Mesenchymal stem cell (in vitro differentiated cells and primary cell): ENCODE measurements at regions not wholly inside any gene's neighbourhood (a gene's known extent, or its start where the extent isn't known, plus 50 kb on each side); places are given as distances from the start of the nearest gene placed in this dataset.

Experiments used
- DNase-seq: peaks from one replicate; pipeline ENCODE4 v3.0.0-alpha.2; 2013
- H2AFZ ChIP-seq: one replicate; pipeline ENCODE4 v1.6.1; 2013; ENCODE audit warnings: low read depth, mild to moderate bottlenecking, control low read depth, inconsistent platforms, low read length, moderate library complexity
- H2AK5ac ChIP-seq: 2 replicates; pipeline ENCODE4 v1.6.1; 2013; ENCODE audit warnings: low read length, moderate library complexity, mild to moderate bottlenecking, inconsistent platforms; ENCODE audit not compliant: severe bottlenecking
- H2BK120ac ChIP-seq: one replicate; pipeline ENCODE4 v1.6.1; 2013; ENCODE audit warnings: low read depth, mild to moderate bottlenecking, inconsistent platforms, low read length, moderate library complexity
- H2BK12ac ChIP-seq, 2 experiments: one replicate each; pipeline ENCODE4 v1.6.1; 2013; ENCODE audit warnings: inconsistent platforms in 2 of 2, low read length in 2 of 2, mild to moderate bottlenecking in 2 of 2, moderate library complexity in 2 of 2, control low read depth in 1 of 2
- H2BK15ac ChIP-seq: one replicate; pipeline ENCODE4 v1.6.1; 2013; ENCODE audit warnings: mild to moderate bottlenecking, low read depth, inconsistent platforms; ENCODE audit not compliant: poor library complexity, severe bottlenecking
- H2BK5ac ChIP-seq: 2 replicates; pipeline ENCODE4 v1.6.1; 2013; ENCODE audit warnings: low read depth, mild to moderate bottlenecking, low read length, control low read depth, inconsistent platforms; ENCODE audit not compliant: poor library complexity, severe bottlenecking
- H3K14ac ChIP-seq, 2 experiments: one replicate each; pipeline ENCODE4 v1.6.1; 2013; ENCODE audit warnings: inconsistent platforms in 2 of 2, low read length in 2 of 2, control low read depth in 1 of 2, mild to moderate bottlenecking in 1 of 2, moderate library complexity in 1 of 2
- H3K18ac ChIP-seq, 2 experiments: one replicate each; pipeline ENCODE4 v1.6.1; 2013; ENCODE audit warnings: inconsistent platforms in 2 of 2, low read length in 2 of 2, control low read depth in 1 of 2, low read depth in 1 of 2, mild to moderate bottlenecking in 1 of 2
- H3K23ac ChIP-seq, 2 experiments: one replicate each; pipeline ENCODE4 v1.6.1; 2013; ENCODE audit warnings: inconsistent platforms in 2 of 2, low read length in 2 of 2, mild to moderate bottlenecking in 2 of 2, moderate library complexity in 2 of 2, control low read depth in 1 of 2
- H3K27ac ChIP-seq: 2 replicates; pipeline ENCODE4 v1.5.1; 2013; ENCODE audit warnings: mild to moderate bottlenecking, moderate library complexity, low read length, control low read depth, inconsistent platforms; ENCODE audit not compliant: poor library complexity, severe bottlenecking
- H3K27me3 ChIP-seq, 2 experiments: 2 replicates each; pipeline versions ENCODE4 v1.6.1 to v1.7.0; 2013; ENCODE audit warnings: low read length in 2 of 2, mild to moderate bottlenecking in 2 of 2, moderate library complexity in 2 of 2, control low read depth in 1 of 2, inconsistent platforms in 1 of 2; ENCODE audit not compliant: control insufficient read depth in 1 of 2, insufficient read depth in 1 of 2
- H3K36me3 ChIP-seq, 2 experiments: 2 replicates each; pipeline versions ENCODE4 v1.6.1 to v1.7.0; 2013; ENCODE audit warnings: low read length in 2 of 2, control low read depth in 1 of 2, inconsistent platforms in 1 of 2, low read depth in 1 of 2, mild to moderate bottlenecking in 1 of 2; ENCODE audit not compliant: insufficient read depth in 2 of 2, control insufficient read depth in 1 of 2
- H3K4ac ChIP-seq, 2 experiments: one replicate each; pipeline ENCODE4 v1.6.1; 2013; ENCODE audit warnings: inconsistent platforms in 2 of 2, low read length in 2 of 2, mild to moderate bottlenecking in 2 of 2, moderate library complexity in 2 of 2, control low read depth in 1 of 2, low read depth in 1 of 2
- H3K4me1 ChIP-seq: 2 replicates; pipeline ENCODE4 v1.6.1; 2013; ENCODE audit warnings: low read depth, low read length, control low read depth; ENCODE audit not compliant: control insufficient read depth, insufficient read depth
- H3K4me2 ChIP-seq: 2 replicates; pipeline ENCODE4 v1.6.1; 2013; ENCODE audit warnings: low read length, mild to moderate bottlenecking, inconsistent platforms; ENCODE audit not compliant: poor library complexity, severe bottlenecking
- H3K4me3 ChIP-seq, 2 experiments: 2 replicates each; pipeline versions ENCODE4 v1.5.1 to v1.7.0; 2013; ENCODE audit warnings: low read length in 2 of 2, mild to moderate bottlenecking in 2 of 2, control low read depth in 1 of 2, low read depth in 1 of 2; ENCODE audit not compliant: insufficient read depth in 1 of 2
- H3K79me1 ChIP-seq: replicated peaks from 2 replicates; pipeline ENCODE4 v1.6.1; 2013; ENCODE audit warnings: mild to moderate bottlenecking, control low read depth, low read length, inconsistent platforms; ENCODE audit not compliant: poor library complexity, severe bottlenecking
- H3K9ac ChIP-seq: 2 replicates; pipeline ENCODE4 v1.7.0; 2013; ENCODE audit warnings: mild to moderate bottlenecking, low read length, moderate library complexity
- H3K9me3 ChIP-seq: 2 replicates; pipeline ENCODE4 v1.7.0; 2013; ENCODE audit warnings: mild to moderate bottlenecking, low read length; ENCODE audit not compliant: control insufficient read depth
- H4K8ac ChIP-seq: one replicate; pipeline ENCODE4 v1.6.1; 2013; ENCODE audit warnings: inconsistent platforms, mild to moderate bottlenecking, low read length, moderate library complexity
- H4K91ac ChIP-seq: one replicate; pipeline ENCODE4 v1.6.1; 2013; ENCODE audit warnings: mild to moderate bottlenecking, low read length, inconsistent platforms
- WGBS: methylation state at CpG from one replicate; pipeline ENCODE4 v1.1.7; 2013; ENCODE audit warnings: mixed read lengths; 5-methylcytosine and 5-hydroxymethylcytosine counted together

DNA sequence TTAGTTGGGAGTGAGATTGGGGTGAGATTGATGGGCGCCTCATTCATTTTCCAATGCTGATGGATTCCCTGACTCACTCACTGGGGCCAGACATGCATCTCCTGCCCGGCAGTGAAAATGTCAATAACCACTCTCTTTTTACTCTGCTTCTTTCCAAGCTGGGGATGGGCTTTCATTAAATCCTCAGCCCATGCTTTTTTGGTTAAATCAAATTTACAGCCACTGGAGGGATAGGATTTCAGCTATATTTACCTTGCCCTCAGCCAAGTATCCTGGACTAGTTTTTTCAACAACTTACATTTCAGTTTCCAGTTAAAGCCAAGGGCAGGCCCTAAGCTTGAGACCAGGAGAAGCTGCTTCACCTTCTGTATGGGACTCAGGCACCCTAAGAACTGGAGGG, 162.8 kb downstream of the TSN start:
- H3K9me3 ChIP-seq: no peaks in the 10 kb centered on the region
- H3K18ac ChIP-seq: no peak overlapping the region
- H3K4me2 ChIP-seq: no peak overlapping the region
- no peak overlapping the region for H3K9ac ChIP-seq
- H2AFZ ChIP-seq: no peak overlapping the region
- H4K91ac ChIP-seq: no peak overlapping the region
- no peak overlapping the region for H2BK12ac ChIP-seq
- H4K8ac ChIP-seq: no peak overlapping the region
- no peak overlapping the region for H3K14ac ChIP-seq
- no peak overlapping the region for H2BK15ac ChIP-seq
- H3K23ac ChIP-seq: no peak overlapping the region
- no peak overlapping the region for H3K4ac ChIP-seq
- H3K4me3 ChIP-seq: no peak overlapping the region
- no peak overlapping the region for H2BK5ac ChIP-seq
- H3K27ac ChIP-seq: no peak overlapping the region
- no peak overlapping the region for H2AK5ac ChIP-seq
- no peaks in the 10 kb centered on the region for H3K79me1 ChIP-seq
- DNase-seq: no peak
- no peak overlapping the region for H2BK120ac ChIP-seq
- H3K36me3 ChIP-seq: no peaks in the 10 kb centered on the region
- H3K27me3 ChIP-seq: peaks cover 0 to 3% of the 10 kb centered on the region in 2 experiments
- WGBS: 92% methylated on average over 2 of the region's 2 CpGs
- H3K4me1 ChIP-seq: no peaks in the 10 kb centered on the region

GRCh38 chr2:121919803-121920202, 164.4 kb downstream of the TSN start:
- Histone ChIP-seq H3K9ac (no peak overlapping the region), H3K79me1 (no peaks in the 10 kb centered on the region), H3K27me3 (peaks cover 0 to 3% of the 10 kb centered on the region in 2 experiments), H4K8ac (no peak overlapping the region), H3K27ac (no peak overlapping the region), H3K14ac (no peak overlapping the region), H3K4me2 (no peak overlapping the region), H3K4me1 (no peaks in the 10 kb centered on the region), H2AFZ (no peak overlapping the region), H3K18ac (no peak overlapping the region), H2BK12ac (no peak overlapping the region), H4K91ac (no peak overlapping the region), H2BK15ac (no peak overlapping the region), H2BK120ac (no peak overlapping the region), H3K4ac (no peak overlapping the region), H3K4me3 (no peak overlapping the region), H2AK5ac (no peak overlapping the region), H3K23ac (no peak overlapping the region), H2BK5ac (no peak overlapping the region), H3K9me3 (no peaks in the 10 kb centered on the region), H3K36me3 (no peaks in the 10 kb centered on the region)
- 77% methylated on average over 9 of the region's 9 CpGs for WGBS
- no peak for DNase-seq

GRCh38 chr2:121925466-121925865, 170.0 kb downstream of the TSN start:
- WGBS: 94% methylated on average over 4 of the region's 4 CpGs
- no peak overlapping the region for H3K23ac ChIP-seq
- H2BK5ac ChIP-seq: no peak overlapping the region
- no peaks in the 10 kb centered on the region for H3K79me1 ChIP-seq
- H3K4me2 ChIP-seq: no peak overlapping the region
- no peak overlapping the region for H4K8ac ChIP-seq
- H4K91ac ChIP-seq: no peak overlapping the region
- no peaks in the 10 kb centered on the region for H3K4me1 ChIP-seq
- H2BK12ac ChIP-seq: no peak overlapping the region
- H2AK5ac ChIP-seq: no peak overlapping the region
- H3K4ac ChIP-seq: no peak overlapping the region
- H3K9me3 ChIP-seq: no peaks in the 10 kb centered on the region
- H3K36me3 ChIP-seq: no peaks in the 10 kb centered on the region
- H2AFZ ChIP-seq: no peak overlapping the region
- no peak overlapping the region for H3K9ac ChIP-seq
- H3K18ac ChIP-seq: no peak overlapping the region
- no peaks in the 10 kb centered on the region for H3K27me3 ChIP-seq
- no peak overlapping the region for H2BK15ac ChIP-seq
- no peak overlapping the region for H2BK120ac ChIP-seq
- H3K14ac ChIP-seq: no peak overlapping the region
- no peak overlapping the region for H3K27ac ChIP-seq
- H3K4me3 ChIP-seq: no peak overlapping the region
- DNase-seq: no peak

GRCh38 chr2:121943285-121943684, 187.8 kb downstream of the TSN start:
- WGBS: 40% methylated on average over 1 of the region's 1 CpG
- no peaks in the 10 kb centered on the region for H3K36me3 ChIP-seq
- DNase-seq: no peak

More at GRCh38 chr2:121943285-121943684, 187.8 kb downstream of the TSN start:
- Histone ChIP-seq H2BK120ac (no peak overlapping the region), H3K23ac (no peak overlapping the region), H3K27ac (no peak overlapping the region), H4K8ac (no peak overlapping the region), H3K4me3 (no peak overlapping the region), H3K14ac (no peak overlapping the region), H2AFZ (no peak overlapping the region), H3K4ac (no peak overlapping the region), H4K91ac (no peak overlapping the region), H3K9me3 (no peaks in the 10 kb centered on the region), H3K27me3 (no peaks in the 10 kb centered on the region), H3K4me2 (no peak overlapping the region), H3K4me1 (no peaks in the 10 kb centered on the region), H3K18ac (no peak overlapping the region), H2AK5ac (no peak overlapping the region), H2BK12ac (no peak overlapping the region), H3K9ac (no peak overlapping the region), H2BK5ac (no peak overlapping the region), H2BK15ac (no peak overlapping the region), H3K79me1 (no peaks in the 10 kb centered on the region)
